Smooth muscle cell (in vitro differentiated cells): ENCODE measurements at regions not wholly inside any gene's neighbourhood (a gene's known extent, or its start where the extent isn't known, plus 50 kb on each side); places are given as distances from the start of the nearest gene placed in this dataset.

Source experiments
- DNase-seq: peaks from one replicate; lab custom pipeline; 2025; ENCODE audit not compliant: unreplicated experiment; lab: John Stamatoyannopoulos, UW
- H2AFZ ChIP-seq: fragments of 200-600 bp; sonication (generic); 2 replicates; pipeline ENCODE4 v1.6.0; 2016; ENCODE audit warnings: antibody characterized with exemption, low read depth, mild to moderate bottlenecking
- H3F3A ChIP-seq: fragments of 200-600 bp; sonication (generic); 2 replicates; pipeline ENCODE4 v1.6.0; 2017; ENCODE audit warnings: antibody characterized with exemption, low read depth
- H3K27ac ChIP-seq: fragments of 200-600 bp; sonication (generic); 2 replicates; pipeline ENCODE4 v1.5.1; 2016; ENCODE audit warnings: low read depth, mild to moderate bottlenecking
- H3K27me3 ChIP-seq: fragments of 200-600 bp; sonication (generic); 2 replicates; pipeline ENCODE4 v1.6.1; 2016; ENCODE audit warnings: low read depth, mild to moderate bottlenecking
- H3K36me3 ChIP-seq: fragments of 200-600 bp; sonication (generic); 2 replicates; pipeline ENCODE4 v1.5.1; 2016; ENCODE audit warnings: low read depth
- H3K4me1 ChIP-seq: fragments of 200-600 bp; sonication (generic); 2 replicates; pipeline ENCODE4 v1.5.1; 2016; ENCODE audit warnings: low read depth
- H3K4me2 ChIP-seq: fragments of 200-600 bp; sonication (generic); 2 replicates; pipeline ENCODE4 v1.6.0; 2016; ENCODE audit warnings: mild to moderate bottlenecking
- H3K4me3 ChIP-seq: fragments of 200-600 bp; sonication (generic); 2 replicates; pipeline ENCODE4 v1.5.1; 2016; ENCODE audit warnings: mild to moderate bottlenecking
- H3K79me2 ChIP-seq: fragments of 200-600 bp; sonication (generic); 2 replicates; pipeline ENCODE4 v1.6.0; 2016; ENCODE audit warnings: low read depth, mild to moderate bottlenecking
- H3K9ac ChIP-seq: fragments of 200-600 bp; sonication (generic); 2 replicates; pipeline ENCODE4 v1.6.0; 2016; ENCODE audit warnings: low read depth
- H3K9me3 ChIP-seq: fragments of 200-600 bp; sonication (generic); replicated peaks from 2 replicates; pipeline ENCODE4 v1.5.1; 2016; ENCODE audit warnings: low read depth
- H4K20me1 ChIP-seq: fragments of 200-600 bp; sonication (generic); 2 replicates; pipeline ENCODE4 v1.6.0; 2016; ENCODE audit warnings: low read depth
- WGBS: methylation state at CpG from one replicate; pipeline ENCODE4 v1.1.7; 2016; ENCODE audit warnings: low lambda C conversion rate; 5-methylcytosine and 5-hydroxymethylcytosine counted together
- TF ChIP-seq, protein P1 (sequence below): fragments of 200-600 bp; sonication (generic); IDR thresholded peaks from 2 replicates; pipeline ENCODE4 v1.5.1; 2017; ENCODE audit warnings: borderline replicate concordance, mild to moderate bottlenecking, antibody characterized with exemption; ENCODE audit not compliant: insufficient read depth, poor library complexity, severe bottlenecking

DNA sequence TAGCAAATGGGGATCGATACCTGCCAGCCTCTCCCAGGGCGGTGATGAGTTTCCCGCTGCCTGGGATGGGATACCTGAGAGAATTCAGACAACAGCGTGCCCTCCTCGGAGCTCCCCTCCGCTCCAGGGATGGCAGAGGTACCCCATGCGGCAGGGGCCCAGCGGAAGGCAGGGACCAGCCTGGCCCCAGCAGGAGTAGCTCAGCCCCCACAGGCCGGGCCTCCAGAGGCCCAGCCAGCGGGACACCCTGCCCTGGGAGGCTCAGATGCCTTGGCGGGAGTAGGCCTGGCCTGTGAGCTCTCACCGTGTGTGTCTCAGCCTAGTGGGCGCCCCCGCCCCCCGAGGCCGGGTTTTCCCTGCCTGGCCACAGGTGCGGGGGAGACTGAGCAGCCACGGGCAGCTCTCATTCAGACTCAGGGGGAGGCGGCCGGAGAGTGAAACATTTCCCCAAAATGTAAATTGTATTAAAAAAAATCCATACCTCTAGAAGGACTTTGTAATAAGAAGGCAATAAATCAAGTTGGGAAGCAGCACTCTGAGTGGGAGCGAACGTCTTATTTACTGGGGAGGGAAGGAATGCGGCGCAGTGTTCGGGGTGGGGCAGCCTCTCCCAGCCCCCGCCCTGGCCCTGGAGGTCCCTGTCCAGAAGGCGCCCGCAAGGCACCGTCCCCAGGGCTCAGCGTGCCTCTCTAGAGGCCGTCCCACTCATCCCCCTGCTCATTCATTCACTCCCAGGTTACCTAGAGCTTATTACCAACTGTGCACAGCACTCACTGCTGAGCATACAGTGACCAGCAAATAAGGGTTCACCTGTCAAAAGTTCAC, 888.0 kb downstream of the BRD1 start:
- H3K4me1 ChIP-seq, result no peaks in the 10 kb centered on the region
- no peak overlapping the region for H3K4me2 ChIP-seq
- H3K79me2 ChIP-seq, result no peaks in the 10 kb centered on the region
- no peak overlapping the region for H2AFZ ChIP-seq
- no peak overlapping the region for H3K4me3 ChIP-seq
- H3K27ac ChIP-seq, result no peak overlapping the region
- TF ChIP-seq, protein P1, sequence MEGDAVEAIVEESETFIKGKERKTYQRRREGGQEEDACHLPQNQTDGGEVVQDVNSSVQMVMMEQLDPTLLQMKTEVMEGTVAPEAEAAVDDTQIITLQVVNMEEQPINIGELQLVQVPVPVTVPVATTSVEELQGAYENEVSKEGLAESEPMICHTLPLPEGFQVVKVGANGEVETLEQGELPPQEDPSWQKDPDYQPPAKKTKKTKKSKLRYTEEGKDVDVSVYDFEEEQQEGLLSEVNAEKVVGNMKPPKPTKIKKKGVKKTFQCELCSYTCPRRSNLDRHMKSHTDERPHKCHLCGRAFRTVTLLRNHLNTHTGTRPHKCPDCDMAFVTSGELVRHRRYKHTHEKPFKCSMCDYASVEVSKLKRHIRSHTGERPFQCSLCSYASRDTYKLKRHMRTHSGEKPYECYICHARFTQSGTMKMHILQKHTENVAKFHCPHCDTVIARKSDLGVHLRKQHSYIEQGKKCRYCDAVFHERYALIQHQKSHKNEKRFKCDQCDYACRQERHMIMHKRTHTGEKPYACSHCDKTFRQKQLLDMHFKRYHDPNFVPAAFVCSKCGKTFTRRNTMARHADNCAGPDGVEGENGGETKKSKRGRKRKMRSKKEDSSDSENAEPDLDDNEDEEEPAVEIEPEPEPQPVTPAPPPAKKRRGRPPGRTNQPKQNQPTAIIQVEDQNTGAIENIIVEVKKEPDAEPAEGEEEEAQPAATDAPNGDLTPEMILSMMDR, result no peak
- no peak overlapping the region for H3K9ac ChIP-seq
- H3F3A ChIP-seq, result no peaks in the 10 kb centered on the region
- no peaks in the 10 kb centered on the region for H3K9me3 ChIP-seq
- H3K36me3 ChIP-seq, result no peaks in the 10 kb centered on the region
- no peaks in the 10 kb centered on the region for H4K20me1 ChIP-seq
- WGBS, result 84% methylated on average over 31 of the region's 31 CpGs
- no peak for DNase-seq
- no peaks in the 10 kb centered on the region for H3K27me3 ChIP-seq

DNA sequence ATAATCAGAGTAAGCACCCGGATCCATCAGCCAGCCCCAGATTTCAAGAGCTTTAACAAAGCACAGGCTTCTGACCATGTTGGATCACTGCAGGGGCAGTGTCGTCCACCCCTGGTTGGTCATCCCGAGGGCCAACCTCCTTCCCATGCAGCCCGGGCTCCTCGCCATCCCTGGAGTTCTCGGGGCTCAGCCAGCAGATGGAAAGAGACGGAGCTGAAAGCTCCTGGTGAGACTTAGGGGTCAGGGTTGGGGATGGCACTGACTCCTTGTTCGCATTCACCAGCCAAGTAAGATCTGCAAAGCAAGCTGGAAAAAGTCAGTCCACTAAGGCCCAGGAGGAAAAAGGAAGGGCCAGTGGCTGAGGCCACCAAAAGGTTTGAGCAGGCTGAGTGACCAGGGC, 888.9 kb downstream of the BRD1 start:
- TF ChIP-seq, protein P1, result no peak
- no peak for DNase-seq
- H3F3A ChIP-seq, result no peaks in the 10 kb centered on the region
- WGBS, result 92% methylated on average over 8 of the region's 8 CpGs
- peaks cover 4% of the 10 kb centered on the region for H3K9me3 ChIP-seq
- H3K27me3 ChIP-seq, result no peaks in the 10 kb centered on the region
- no peaks in the 10 kb centered on the region for H3K79me2 ChIP-seq
- H3K9ac ChIP-seq, result no peak overlapping the region
- no peaks in the 10 kb centered on the region for H3K36me3 ChIP-seq
- H2AFZ ChIP-seq, result no peak overlapping the region
- H3K4me3 ChIP-seq, result no peak overlapping the region
- no peak overlapping the region for H3K27ac ChIP-seq
- no peaks in the 10 kb centered on the region for H4K20me1 ChIP-seq
- no peak overlapping the region for H3K4me2 ChIP-seq
- H3K4me1 ChIP-seq, result no peaks in the 10 kb centered on the region

DNA sequence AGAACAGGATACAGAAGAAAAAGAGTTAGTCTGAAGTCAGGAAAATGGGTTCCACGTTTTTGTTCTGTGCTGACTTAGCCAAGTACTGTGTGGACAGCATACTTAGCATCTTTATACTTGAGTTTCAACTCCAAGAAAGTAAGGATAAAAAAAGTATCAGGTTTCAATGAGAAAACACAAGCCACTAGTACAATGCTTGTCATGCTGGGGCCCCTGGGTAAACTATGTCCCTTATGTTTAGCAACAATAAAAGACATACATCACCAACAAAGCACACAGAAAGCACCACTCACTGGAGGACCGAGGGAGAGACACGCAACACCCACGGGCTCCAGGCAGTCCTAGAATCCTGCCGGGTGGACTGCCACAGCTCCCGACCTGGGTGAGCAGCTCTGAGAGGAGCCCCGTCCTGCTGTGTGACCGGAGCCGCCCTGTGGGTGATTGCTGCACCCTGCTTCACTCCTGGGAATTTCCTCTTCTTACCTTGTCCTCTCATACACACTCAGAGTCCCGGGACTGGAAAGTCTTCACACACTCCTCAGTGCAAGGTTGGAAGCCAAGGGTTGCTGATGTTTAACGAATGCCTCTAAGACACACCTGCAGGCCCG, 890.5 kb downstream of the BRD1 start:
- WGBS, result 78% methylated on average over 12 of the region's 12 CpGs
- no peaks in the 10 kb centered on the region for H3K4me1 ChIP-seq
- H2AFZ ChIP-seq, result no peak overlapping the region
- H3K27ac ChIP-seq, result no peak overlapping the region
- TF ChIP-seq, protein P1, result no peak
- H3K9me3 ChIP-seq, result peaks cover 4% of the 10 kb centered on the region
- H4K20me1 ChIP-seq, result no peaks in the 10 kb centered on the region
- no peak overlapping the region for H3K4me3 ChIP-seq
- no peak overlapping the region for H3K4me2 ChIP-seq
- no peaks in the 10 kb centered on the region for H3K79me2 ChIP-seq
- no peak overlapping the region for H3K9ac ChIP-seq
- H3K27me3 ChIP-seq, result no peaks in the 10 kb centered on the region
- no peak for DNase-seq
- no peaks in the 10 kb centered on the region for H3K36me3 ChIP-seq
- H3F3A ChIP-seq, result no peaks in the 10 kb centered on the region

DNA sequence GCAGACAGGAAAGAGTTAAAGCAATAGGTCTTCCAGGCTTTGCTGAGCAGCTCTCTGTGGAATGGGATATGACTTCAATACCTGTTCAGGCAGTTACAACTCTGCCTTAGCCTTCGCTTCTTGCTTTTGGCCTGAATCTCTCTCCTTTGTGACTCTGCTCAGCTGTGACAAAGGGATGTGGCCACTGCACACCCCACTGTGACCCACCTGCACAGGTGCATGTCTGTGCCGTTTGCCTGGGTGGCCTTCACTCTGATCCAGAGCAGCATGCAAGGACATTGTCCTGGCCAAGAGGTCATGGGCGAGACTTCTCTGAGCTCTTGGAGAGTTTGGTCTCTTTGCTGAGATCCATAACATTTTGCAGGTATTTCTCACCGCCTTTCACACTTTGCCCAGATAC, 891.3 kb downstream of the BRD1 start:
- Histone ChIP-seq H3K4me2 (no peak overlapping the region), H3K27ac (no peak overlapping the region), H3K36me3 (no peaks in the 10 kb centered on the region), H3K27me3 (no peaks in the 10 kb centered on the region), H4K20me1 (no peaks in the 10 kb centered on the region), H3K4me1 (no peaks in the 10 kb centered on the region), H3K79me2 (no peaks in the 10 kb centered on the region), H2AFZ (no peak overlapping the region), H3K9me3 (peaks cover 4% of the 10 kb centered on the region), H3K4me3 (no peak overlapping the region), H3F3A (no peaks in the 10 kb centered on the region), H3K9ac (no peak overlapping the region)
- DNase-seq, result no peak
- TF ChIP-seq, protein P1, result no peak
- WGBS, result 84% methylated on average over 4 of the region's 4 CpGs
